HG02763 (cell line): ENCODE measurements at regions not wholly inside any gene's neighbourhood (a gene's known extent, or its start where the extent isn't known, plus 50 kb on each side); places are given as distances from the start of the nearest gene placed in this dataset.
A peak's percentile ranks its signal among the peaks of the same experiment; 100 is the strongest.
"Not testable (repeated sequence)": the region's sequence is repeated elsewhere in the genome, so short reads cannot be mapped to it uniquely, and the experiment has no call there.

Experiments used
- ATAC-seq: cut with Tn5 transposase; IDR thresholded peaks from one replicate; pipeline ENCODE4 v1.9.1; 2021; ENCODE audit warnings: mild to moderate bottlenecking, moderate library complexity; ENCODE audit not compliant: unreplicated experiment

- no peak for ATAC-seq
Measured at GRCh38 chr12:97616946-97617345, 154.3 kb downstream of the RMST start.

GRCh38 chr12:97628962-97629361 is 166.4 kb downstream of the RMST start:
- ATAC-seq, result no peak

GRCh38 chr12:97629382-97629781 is 166.8 kb downstream of the RMST start:
- ATAC-seq, result no peak

DNA sequence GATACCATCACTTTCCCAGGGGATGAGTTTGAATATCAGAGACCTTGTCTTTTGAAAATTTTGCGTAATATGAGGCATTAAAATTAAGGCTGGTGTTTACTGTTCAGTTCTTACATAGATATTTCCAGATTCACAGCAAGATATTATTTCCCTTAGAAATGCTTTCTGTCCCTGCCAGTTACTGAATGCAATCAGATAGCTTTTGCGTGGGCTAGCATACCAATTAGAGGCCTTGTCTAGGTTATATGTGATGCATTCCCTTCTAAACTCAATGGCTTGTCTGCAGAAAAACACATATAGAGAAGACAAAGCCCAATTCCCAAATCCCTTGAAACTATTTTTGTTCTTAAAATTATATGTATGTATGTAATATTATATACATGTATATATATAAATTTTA is 167.8 kb downstream of the RMST start:
- ATAC-seq, result no peak

DNA sequence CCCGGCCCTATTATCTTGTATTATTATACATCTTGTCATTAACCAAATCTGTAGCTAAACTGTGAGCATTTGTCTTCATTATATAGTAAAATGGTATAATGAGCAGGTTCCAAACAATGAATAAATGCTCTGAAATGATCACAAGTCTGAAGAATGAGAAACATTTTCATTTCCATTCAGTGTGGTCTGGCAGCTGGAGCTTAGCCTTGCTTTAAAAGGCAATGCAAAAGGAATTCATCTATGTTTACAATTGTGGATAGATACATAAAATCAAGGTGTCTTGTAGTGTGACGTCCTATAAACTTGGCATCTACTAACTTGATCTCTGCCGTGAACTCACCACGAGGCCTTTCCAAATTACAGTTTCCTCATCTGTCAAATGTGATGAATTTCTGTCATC is 168.3 kb downstream of the RMST start:
- no peak for ATAC-seq

GRCh38 chr12:97637770-97638169 is 175.2 kb downstream of the RMST start:
- ATAC-seq, result no peak

GRCh38 chr12:97638739-97639138 is 176.1 kb downstream of the RMST start:
- ATAC-seq, result no peak

DNA sequence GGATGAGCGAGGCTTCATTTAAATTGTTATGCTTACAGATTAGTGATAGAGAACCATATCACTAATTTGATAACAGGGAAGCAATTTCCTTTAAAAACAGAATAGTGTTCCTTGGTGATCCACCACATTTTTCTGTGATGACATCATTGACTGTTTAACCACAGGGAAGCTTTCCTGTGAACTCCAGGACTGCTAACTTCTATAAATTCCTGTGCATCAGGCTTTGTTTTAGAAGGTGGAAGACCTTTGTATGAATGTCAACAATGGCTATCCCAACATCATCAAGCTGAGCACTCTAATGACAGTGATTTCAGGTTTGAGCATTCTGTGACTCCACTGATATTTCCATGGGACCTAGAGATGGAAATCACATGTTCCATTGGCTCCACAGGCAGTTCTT is 177.1 kb downstream of the RMST start:
- no peak for ATAC-seq

DNA sequence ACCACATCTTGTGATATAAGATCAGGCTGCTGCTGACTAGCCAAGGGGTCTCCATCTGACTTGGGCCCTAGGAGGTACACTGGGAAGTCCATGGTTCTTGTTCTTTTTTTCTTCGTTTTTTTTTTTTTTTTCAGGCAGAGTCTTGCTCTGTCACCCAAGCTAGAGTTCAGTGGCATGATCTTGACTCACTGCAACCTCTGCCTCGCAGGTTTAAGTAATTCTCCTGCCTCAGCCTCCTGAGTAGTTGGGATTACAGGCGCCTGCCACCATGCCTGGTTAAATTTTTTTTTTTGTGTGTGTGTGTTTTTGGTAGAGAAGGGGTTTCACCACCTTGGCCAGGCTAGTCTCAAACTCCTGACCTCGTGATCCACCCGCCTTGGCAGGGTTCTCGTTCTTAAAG is 178.2 kb downstream of the RMST start:
- no peak for ATAC-seq

GRCh38 chr12:97642911-97643310 is 180.3 kb downstream of the RMST start:
- no peak for ATAC-seq

DNA sequence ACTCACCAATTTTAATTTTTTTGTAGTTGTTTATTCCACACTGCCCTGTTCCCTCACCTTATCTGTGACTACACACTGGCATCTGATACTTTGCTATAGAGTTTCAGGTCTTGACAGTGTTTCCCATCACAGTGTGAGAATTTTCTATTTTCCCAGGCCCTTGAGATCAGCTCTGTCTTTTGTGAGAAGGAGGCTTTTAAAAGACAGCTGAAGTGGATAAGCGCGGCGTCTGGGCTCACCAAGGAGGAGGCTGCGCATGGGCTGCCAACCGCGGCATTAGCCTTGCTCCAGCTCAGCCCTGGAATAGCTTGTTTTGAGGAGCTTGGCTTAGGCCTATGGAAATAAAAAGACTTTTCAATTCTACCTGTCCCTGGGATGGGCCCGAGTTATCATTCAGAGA is 181.3 kb downstream of the RMST start:
- no peak for ATAC-seq

- no peak for ATAC-seq
Measured at GRCh38 chr12:97645726-97646125, 183.1 kb downstream of the RMST start.

DNA sequence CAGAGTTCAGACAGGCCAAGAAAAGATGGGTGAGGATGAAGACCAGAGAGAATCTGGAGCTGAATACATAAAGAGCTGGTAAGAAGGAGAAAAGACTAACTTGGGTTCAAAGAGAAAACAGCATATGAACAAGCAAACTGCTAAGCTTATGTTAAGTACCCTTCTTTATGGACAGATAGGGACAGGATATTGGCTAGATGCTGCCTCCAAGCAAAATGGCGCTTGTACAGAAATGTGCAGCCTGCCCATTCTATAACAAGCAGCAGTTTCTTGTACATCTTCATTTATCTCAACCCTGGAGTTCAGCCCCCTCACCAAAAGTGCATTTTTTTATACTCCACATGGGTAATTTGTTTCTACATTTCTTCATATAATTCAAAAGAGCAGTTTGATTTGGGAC is 184.5 kb downstream of the RMST start:
- no peak for ATAC-seq

- no peak for ATAC-seq
Measured at GRCh38 chr12:97650242-97650641, 187.6 kb downstream of the RMST start.

DNA sequence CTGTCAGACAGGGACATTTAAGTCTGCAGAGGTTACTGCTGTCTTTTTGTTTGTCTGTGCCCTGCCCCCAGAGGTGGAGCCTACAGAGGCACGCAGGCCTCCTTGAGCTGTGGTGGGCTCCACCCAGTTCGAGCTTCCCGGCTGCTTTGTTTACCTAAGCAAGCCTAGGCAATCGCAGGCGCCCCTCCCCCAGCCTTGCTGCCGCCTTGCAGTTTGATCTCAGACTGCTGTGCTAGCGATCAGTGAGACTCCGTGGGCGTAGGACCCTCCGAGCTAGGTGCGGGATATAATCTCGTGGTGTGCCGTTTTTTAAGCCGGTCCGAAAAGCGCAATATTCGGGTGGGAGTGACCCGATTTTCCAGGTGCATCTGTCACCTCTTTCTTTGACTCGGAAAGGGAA is 193.9 kb downstream of the RMST start:
- not testable (repeated sequence) for ATAC-seq

- ATAC-seq, result no peak
Measured at GRCh38 chr12:97659117-97659880, 196.7 kb downstream of the RMST start.

DNA sequence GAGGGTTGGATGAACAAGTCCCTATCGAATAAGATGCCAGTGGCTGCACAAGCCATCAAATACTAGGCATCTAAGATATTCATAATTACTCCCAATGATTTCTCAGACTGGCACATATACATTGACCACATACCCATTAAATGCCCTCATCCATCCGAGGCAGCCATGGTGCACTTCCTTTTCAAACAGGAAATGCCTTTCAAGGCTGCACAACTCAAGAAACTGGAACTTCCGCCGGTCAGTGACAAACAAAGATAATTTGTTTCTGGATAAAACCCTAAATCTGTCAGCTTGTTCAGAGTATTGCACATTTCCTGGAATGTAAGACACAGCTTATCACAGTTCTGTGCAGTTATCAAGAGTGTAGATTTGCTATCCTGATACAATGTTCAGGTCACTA is 203.7 kb downstream of the RMST start:
- ATAC-seq, result no peak

DNA sequence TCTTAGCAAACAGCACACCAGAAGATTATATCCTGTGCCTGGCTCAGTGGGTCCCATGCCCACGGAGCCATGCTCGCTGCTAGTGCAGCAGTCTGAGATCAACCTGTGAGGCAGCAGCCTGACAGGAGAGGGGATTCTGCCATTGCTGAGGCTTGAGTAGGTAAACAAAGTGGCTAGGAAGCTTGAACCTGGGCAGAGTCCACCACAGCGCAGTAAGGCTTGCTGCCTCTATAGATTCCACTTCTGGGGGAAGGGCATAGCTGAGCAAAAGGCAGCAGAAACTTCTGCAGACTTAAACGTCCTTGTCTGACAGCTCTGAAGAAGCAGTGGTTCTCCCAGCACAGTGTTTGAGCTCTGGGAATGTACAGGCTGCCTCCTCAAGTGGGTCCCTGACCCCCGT is 210.3 kb downstream of the RMST start:
- no peak for ATAC-seq

DNA sequence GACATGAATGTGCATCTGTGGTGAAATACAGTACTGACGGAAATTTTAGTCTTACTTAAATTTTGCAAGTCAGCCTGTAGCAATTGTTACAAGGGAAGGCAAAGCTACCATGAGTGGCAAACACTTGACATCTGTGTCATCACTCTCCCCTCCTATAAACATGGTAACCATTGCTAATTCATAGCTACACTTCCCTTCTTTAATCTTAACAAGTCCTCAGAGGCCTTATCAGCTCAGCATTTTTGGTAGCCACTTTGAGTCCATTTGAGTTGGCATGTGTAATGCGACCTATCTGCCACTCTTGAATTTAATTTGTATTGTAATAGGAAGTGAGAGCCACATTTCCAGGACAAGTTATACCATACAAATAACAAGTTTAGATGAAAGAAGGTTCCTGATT is 218.1 kb downstream of the RMST start:
- no peak for ATAC-seq

DNA sequence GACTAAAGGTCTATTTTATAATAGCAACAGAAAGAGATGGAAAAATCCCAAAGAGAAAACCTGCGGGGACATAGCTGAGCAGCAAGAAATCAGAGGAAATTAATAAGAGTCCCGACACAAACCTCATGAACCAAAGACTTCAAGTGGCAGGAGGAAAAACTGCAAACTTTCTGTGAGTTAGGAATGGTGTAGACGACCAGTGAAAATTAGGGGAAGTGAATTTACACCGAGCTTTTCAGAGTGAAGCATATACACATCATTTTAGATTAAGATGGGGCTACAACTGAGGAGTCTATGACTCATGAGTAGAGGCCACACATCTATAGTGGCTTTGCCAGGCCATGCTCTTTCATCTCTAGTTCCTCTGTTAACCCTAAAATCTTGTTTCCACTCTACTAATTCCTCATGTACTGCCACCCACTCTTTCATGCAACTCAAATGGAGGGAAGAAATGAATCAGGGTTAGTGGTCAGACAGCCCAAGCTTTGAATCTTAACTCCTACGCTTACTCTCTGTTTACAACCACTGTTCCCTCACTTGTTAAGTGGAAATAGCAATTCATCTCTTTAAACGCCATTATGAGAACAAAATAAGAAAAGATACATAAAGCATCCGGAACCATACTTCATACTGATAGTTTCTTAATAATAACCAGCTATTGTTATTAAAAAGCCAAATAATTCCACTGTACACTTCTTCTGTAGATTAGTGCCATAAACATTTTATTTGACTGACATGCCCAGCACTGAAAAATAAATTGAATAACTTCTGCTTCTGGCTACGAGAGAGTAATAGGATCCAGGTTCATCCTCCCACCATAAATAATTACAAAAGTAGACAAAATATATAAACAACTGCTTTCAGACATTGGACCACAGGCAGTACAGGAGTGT is 219.3 kb downstream of the RMST start:
- peak; percentile 87 for ATAC-seq

GRCh38 chr12:97685360-97685759 is 222.8 kb downstream of the RMST start:
- ATAC-seq, result no peak

- ATAC-seq, result no peak
Measured at GRCh38 chr12:97701901-97702300, 239.3 kb downstream of the RMST start.
